ENCODE measurements at regions not wholly inside any gene's neighbourhood (a gene's known extent, or its start where the extent isn't known, plus 50 kb on each side); places are given as distances from the start of the nearest gene placed in this dataset.

DNA sequence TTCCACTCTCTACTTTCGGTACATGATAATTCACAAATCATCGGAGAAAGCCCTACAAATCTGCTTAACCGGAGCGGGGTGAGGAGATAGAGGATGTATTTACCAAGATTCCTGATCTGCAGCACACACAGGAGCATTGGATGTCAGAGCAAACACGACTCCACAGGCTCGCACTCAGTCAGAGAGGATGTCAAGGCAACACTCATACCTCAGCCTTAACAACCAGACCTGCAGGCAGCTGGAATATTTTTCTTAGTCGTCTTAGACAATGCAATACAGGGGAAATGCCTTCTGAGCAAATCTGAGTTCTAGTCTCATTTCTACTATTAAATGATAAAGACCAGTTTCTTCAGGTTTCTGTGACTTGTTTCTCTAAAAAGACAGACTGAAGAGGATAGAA, 159.3 kb upstream of the CPNE8 start:
- DNase-seq (no peak), ATAC-seq (no peak)
- intact Hi-C loops (cut with micrococcal nuclease), result no loop called here

DNA sequence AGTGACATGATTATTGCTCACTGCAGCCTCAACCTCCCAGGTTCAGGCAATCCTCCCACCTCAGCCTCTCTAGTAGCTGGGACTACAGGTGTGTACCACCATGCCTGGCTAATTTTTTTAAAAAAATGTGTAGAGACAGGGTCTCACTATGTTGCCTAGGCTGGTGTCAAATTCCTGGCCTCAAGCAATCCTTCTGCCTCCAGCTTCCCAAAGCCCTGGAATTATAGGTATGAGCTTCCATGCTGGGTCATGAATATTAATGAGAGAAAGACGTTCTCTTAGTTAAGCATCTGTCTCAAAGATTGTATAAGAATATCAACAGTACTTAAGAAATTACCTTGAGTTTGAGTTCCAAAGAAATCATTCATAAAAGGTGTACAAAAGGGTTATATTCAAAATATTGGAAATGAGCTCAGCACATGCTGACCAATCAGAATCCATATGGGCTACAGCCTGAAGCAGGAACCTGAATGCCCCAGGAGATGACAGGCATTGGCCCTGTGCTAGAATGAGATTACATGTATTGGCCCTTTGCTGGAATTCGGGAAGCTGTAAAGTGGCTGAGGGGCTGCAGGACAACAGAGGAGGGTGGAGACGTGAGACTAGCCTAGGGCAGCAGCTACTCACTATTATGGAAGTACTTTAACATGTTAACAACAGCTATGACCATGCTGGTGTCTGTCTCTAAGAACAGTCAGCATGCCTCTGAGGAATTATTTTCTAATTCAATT, 157.0 kb upstream of the CPNE8 start:
- no peak for ATAC-seq
- intact Hi-C loops (cut with micrococcal nuclease), result no loop called here
- no peak for DNase-seq

DNA sequence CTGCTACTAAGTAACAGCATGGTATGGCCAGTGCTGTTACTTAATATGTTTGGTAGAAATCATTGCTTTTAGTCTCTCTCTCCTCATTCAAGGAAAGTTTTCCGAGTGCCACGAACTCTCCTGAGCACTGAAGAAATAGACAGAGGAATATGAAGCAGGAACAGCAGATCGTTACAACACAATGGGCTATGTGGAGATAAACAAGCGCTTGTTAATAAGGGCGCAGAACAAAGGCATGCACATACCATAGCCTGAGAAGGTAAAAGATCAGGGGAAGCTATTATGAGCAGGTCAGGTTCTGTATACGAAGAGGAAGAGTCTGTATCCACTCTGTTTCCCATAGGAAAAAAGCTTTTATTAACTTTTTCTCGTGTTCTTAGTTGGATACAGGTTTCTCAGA, 156.2 kb upstream of the CPNE8 start:
- intact Hi-C loops (cut with micrococcal nuclease), result no loop called here
- DNase-seq (no peak), ATAC-seq (no peak)

- ATAC-seq, result no peak
- no peak for DNase-seq
- intact Hi-C loops (cut with micrococcal nuclease), result no loop called here
Measured at GRCh38 chr12:39048395-39048794, 143.0 kb upstream of the CPNE8 start.

- intact Hi-C loops (cut with micrococcal nuclease), result no loop called here
- ATAC-seq, result no peak
- no peak for DNase-seq
Measured at GRCh38 chr12:39047539-39048262, 142.3 kb upstream of the CPNE8 start.

- no peak for ATAC-seq
- intact Hi-C loops (cut with micrococcal nuclease), result no loop called here
- no peak for DNase-seq
Measured at GRCh38 chr12:39044754-39045153, 139.4 kb upstream of the CPNE8 start.

GRCh38 chr12:39043424-39043822, 138.0 kb upstream of the CPNE8 start:
- intact Hi-C loops (cut with micrococcal nuclease), result no loop called here
- ATAC-seq (no peak), DNase-seq (no peak)

- intact Hi-C loops (cut with micrococcal nuclease), result no loop called here
- DNase-seq (no peak), ATAC-seq (no peak)
Measured at GRCh38 chr12:39040275-39040674, 134.9 kb upstream of the CPNE8 start.

GRCh38 chr12:39037115-39037514, 131.7 kb upstream of the CPNE8 start:
- intact Hi-C loops (cut with micrococcal nuclease), result no loop called here
- DNase-seq (no peak), ATAC-seq (no peak)

DNA sequence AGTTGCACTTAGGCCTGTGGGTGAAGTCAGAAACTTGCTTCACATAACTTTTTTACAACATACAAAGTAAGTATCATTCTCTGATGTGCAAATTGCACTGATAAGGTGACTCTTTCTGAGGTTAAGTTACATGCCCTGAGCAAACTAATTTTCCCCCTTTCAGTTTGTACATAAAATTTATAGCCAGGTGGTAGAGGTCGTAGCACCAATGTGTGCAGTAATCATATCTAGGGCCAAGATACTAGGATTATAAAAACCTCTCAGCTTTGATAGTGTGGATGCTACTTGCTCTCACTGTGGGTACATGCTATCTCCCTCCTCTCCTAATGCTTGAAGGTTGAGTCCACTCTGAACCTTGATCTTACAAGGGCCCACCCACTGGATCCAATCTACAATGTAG, 130.7 kb upstream of the CPNE8 start:
- ATAC-seq, result no peak
- intact Hi-C loops (cut with micrococcal nuclease), result no loop called here
- DNase-seq, result no peak

DNA sequence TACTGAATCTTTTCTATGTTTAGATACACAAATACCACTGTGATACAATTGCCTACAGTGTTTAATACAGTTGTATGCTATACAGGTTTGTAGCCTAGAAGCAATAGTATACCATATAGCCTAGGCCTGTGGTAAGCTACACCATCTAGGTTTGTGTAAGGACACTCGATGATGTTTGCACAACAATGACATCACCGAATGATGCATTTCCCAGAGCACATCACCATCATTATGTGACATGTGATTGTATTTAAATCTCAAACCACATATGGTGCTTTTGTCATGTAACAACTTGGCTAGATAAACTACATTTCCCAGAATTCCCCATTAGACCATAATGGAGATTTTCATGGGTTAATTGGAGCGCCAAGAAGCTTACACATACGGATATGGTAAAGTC, 128.4 kb upstream of the CPNE8 start:
- DNase-seq (no peak), ATAC-seq (no peak)
- intact Hi-C loops (cut with micrococcal nuclease), result no loop called here

- intact Hi-C loops (cut with micrococcal nuclease), result no loop called here
- DNase-seq, result no peak
- ATAC-seq, result no peak
Measured at GRCh38 chr12:39032448-39032847, 127.1 kb upstream of the CPNE8 start.

DNA sequence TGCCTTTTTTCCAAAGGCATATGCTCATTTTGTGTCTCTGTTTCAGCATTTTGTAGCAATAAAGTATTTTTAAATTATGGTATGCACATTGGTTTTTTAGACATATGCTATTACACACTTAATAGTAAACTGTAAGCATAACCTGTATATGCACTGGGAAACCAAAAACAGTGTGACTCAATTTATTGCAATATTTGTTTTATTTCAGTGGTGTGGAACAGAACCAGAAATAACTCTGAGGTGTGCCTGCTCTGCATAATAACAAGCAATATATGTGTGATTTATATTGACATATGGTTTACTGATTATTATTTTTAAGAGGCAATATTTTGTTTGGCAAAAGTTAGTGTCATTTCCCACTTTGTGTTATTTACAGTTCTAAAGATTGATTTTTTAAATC, 126.6 kb upstream of the CPNE8 start:
- ATAC-seq (no peak), DNase-seq (no peak)
- intact Hi-C loops (cut with micrococcal nuclease), result no loop called here

DNA sequence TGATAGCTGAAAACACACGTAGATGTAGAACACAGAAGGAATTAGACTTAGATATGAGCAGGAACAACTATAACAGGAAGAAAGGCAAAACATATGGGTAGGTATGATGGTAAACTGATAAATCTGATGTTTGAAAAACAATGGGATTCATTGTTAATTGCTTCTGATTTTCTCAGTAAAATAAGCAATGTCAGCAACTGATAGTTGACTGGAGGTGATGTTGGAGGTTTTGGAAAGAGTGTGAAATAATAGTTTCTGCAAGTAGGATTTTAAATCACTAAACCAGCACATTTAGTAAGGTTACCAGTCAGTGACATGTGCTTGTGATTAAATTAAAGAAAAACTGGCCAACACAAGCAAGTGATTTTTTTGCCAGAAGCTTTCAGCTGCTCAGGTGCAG, 123.0 kb upstream of the CPNE8 start:
- intact Hi-C loops (cut with micrococcal nuclease), result no loop called here
- ATAC-seq (no peak), DNase-seq (no peak)

GRCh38 chr12:39012870-39013269, 107.5 kb upstream of the CPNE8 start:
- DNase-seq, result no peak
- no peak for ATAC-seq
- intact Hi-C loops (cut with micrococcal nuclease), result no loop called here

GRCh38 chr12:39011166-39011565, 105.8 kb upstream of the CPNE8 start:
- DNase-seq, result no peak
- intact Hi-C loops (cut with micrococcal nuclease), result no loop called here
- no peak for ATAC-seq

- no peak for ATAC-seq
- no peak for DNase-seq
- intact Hi-C loops (cut with micrococcal nuclease), result no loop called here
Measured at GRCh38 chr12:39010406-39010805, 105.0 kb upstream of the CPNE8 start.

DNA sequence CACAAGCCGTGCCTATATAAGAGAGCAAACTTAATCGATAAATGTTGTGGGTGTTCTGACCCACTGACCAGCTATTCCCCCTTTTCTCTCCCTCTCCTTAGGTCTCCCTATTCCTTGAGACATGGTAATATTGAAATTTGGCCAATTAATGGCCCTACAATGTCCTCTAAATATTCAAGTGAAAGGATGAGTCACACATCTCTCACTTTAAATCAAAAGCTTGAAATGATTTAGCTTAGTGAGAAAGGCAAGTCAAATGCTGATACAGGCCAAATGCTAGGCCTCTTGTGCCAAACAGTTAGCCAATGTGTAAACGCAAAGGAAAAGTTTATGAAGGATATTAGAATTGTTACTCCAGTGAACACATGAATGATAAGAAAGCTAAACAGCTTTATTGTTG, 102.2 kb upstream of the CPNE8 start:
- ATAC-seq (no peak), DNase-seq (no peak)
- intact Hi-C loops (cut with micrococcal nuclease), result no loop called here

DNA sequence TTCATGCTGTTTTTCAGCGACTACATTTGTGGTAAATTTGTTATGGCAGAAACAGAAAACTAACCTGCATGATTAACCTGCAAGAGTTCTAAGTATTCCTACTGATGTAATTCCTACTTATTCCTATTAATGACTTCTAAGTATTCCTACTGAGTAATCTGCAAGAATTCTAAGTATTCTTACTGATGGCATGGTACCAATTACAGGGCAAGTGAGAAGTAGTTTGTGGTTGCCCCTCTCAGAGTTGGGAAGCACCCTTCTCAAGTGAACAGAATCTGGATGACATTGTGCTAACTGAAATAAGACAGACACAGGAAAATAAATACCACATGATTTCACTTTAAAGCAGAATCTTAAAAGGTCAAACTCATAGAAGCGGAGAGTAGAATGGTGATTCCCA, 100.9 kb upstream of the CPNE8 start:
- intact Hi-C loops (cut with micrococcal nuclease), result no loop called here
- no peak for ATAC-seq
- DNase-seq, result no peak

DNA sequence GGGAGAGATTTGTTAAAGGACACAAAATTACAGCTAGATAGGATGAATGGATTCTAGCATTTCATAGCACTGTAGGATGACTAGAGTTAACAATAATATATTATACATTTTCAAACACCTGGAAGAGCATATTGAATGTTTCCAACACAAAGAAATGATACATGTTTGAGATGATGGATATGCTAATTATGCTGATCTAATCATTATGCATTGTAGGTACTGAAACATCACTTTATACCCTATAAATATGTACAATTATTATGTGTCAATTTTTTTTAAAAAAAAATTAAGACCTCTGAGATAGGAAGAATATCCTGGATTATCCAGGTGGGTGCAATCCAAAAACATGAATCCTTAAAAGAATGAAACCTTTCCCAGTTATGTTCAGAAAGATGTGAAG, 100.3 kb upstream of the CPNE8 start:
- DNase-seq (no peak), ATAC-seq (no peak)
- intact Hi-C loops (cut with micrococcal nuclease), result no loop called here

GRCh38 chr12:39003541-39004155, 98.3 kb upstream of the CPNE8 start:
- no peak for ATAC-seq
- DNase-seq, result no peak
- intact Hi-C loops (cut with micrococcal nuclease), result no loop called here
